ENCODE measurements at regions not wholly inside any gene's neighbourhood (a gene's known extent, or its start where the extent isn't known, plus 50 kb on each side); places are given as distances from the start of the nearest gene placed in this dataset.
A peak's percentile ranks its signal among the peaks of the same experiment; 100 is the strongest.

DNA sequence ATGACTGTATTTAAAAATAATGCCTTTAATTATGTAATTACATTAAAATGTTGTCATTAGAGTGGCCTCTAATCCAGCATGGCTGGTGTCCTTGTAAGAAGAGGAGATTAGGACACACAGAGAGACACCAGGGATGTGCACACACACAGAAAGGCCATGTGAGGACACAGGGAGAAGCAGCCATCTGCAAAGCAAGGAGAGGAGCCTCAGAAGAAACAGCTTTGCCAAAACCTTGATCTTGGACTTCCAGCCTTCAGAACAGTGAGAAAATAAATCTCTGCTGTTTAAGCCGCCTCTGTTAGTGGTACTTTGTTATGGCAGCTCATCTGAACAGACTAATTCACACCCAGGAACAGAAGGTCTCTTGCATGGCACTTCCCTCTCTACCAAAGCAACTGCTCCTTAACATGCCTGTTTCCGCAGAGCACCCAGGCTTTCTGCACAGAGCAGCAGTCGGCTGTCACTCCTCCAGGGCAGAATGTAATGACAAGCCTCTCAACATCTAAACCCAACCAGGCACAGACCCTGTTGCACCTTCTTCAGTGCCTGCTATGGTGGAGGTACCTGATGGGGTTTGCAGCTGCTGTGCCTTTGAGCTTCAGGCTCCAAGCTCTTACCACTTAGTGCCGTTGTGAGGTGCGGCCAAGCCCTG is 377.7 kb downstream of the TDRD15 start:
- no peaks in the 10 kb centered on the region for H3K27me3 ChIP-seq
- no peak for TF ChIP-seq Cebpa-rat (IDR thresholded peaks at IDR 0.05)
- H3K27ac ChIP-seq = peak overlapping the region; percentile 20; the same call in 1 of the 2 replicates
- H3K4me1 ChIP-seq = peaks cover 22% of the 10 kb centered on the region
- H3K36me3 ChIP-seq = no peaks in the 10 kb centered on the region
- peak overlapping the region; percentile 74 for H3K4me2 ChIP-seq
- no peaks in the 10 kb centered on the region for H4K20me1 ChIP-seq
- H3K9me3 ChIP-seq = no peaks in the 10 kb centered on the region
- H3K4me3 ChIP-seq = no peak overlapping the region; the same call in 1 of the 2 replicates
- no peak overlapping the region for H3K9ac ChIP-seq

DNA sequence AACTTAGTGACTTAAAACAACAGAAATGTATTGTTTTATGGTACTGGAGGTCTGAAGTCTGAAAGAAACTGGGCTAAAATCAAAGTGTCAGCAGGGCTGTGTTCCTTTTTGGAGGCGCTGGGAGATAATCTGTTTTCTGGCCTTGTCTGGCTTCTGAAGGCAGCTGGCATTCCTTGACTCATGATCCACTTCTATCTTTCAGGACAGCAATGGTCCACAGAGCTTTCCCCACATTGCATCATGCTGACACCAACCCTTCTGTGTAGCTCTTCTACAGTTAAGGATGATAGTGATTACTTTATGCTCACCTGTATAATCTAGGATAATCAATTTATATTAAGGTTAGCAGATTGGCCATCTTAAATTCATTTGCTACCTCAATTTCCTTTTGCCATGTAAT is 392.1 kb downstream of the TDRD15 start:
- Histone ChIP-seq H3K27ac (no peak overlapping the region), H3K4me2 (no peak overlapping the region), H3K36me3 (no peaks in the 10 kb centered on the region), H3K4me3 (no peak overlapping the region), H4K20me1 (no peaks in the 10 kb centered on the region), H3K9me3 (no peaks in the 10 kb centered on the region), H3K9ac (no peak overlapping the region), H3K4me1 (no peaks in the 10 kb centered on the region), H3K27me3 (no peaks in the 10 kb centered on the region)
- no peak for TF ChIP-seq Cebpa-rat (IDR thresholded peaks at IDR 0.05)

- Histone ChIP-seq H3K4me3 (no peak overlapping the region), H3K4me2 (no peak overlapping the region), H3K27me3 (no peaks in the 10 kb centered on the region), H3K9me3 (no peaks in the 10 kb centered on the region), H3K4me1 (no peaks in the 10 kb centered on the region), H3K27ac (no peak overlapping the region), H3K36me3 (no peaks in the 10 kb centered on the region), H3K9ac (no peak overlapping the region), H4K20me1 (no peaks in the 10 kb centered on the region)
- no peak for TF ChIP-seq Cebpa-rat (IDR thresholded peaks at IDR 0.05)
Observed at GRCh38 chr2:21519412-21519811, 395.6 kb downstream of the TDRD15 start.

- Histone ChIP-seq H3K4me2 (no peak overlapping the region), H3K27ac (no peak overlapping the region), H3K4me1 (no peaks in the 10 kb centered on the region), H3K9me3 (no peaks in the 10 kb centered on the region), H3K36me3 (no peaks in the 10 kb centered on the region), H4K20me1 (no peaks in the 10 kb centered on the region), H3K4me3 (no peak overlapping the region), H3K27me3 (no peaks in the 10 kb centered on the region), H3K9ac (no peak overlapping the region)
- no peak for TF ChIP-seq Cebpa-rat (IDR thresholded peaks at IDR 0.05)
Observed at GRCh38 chr2:21519821-21520220, 396.1 kb downstream of the TDRD15 start.

GRCh38 chr2:21535826-21536225 is 412.1 kb downstream of the TDRD15 start:
- H3K9me3 ChIP-seq = peaks cover 43% of the 10 kb centered on the region
- H3K4me1 ChIP-seq = no peaks in the 10 kb centered on the region
- H3K4me2 ChIP-seq = no peak overlapping the region
- no peak overlapping the region for H3K27ac ChIP-seq
- no peak for TF ChIP-seq Cebpa-rat (IDR thresholded peaks at IDR 0.05)
- no peaks in the 10 kb centered on the region for H3K27me3 ChIP-seq
- H4K20me1 ChIP-seq = no peaks in the 10 kb centered on the region
- H3K9ac ChIP-seq = no peak overlapping the region
- 0 out of 2 replicates have a peak overlapping the region, but pooled peaks have one; percentile 27 for H3K4me3 ChIP-seq
- no peaks in the 10 kb centered on the region for H3K36me3 ChIP-seq

DNA sequence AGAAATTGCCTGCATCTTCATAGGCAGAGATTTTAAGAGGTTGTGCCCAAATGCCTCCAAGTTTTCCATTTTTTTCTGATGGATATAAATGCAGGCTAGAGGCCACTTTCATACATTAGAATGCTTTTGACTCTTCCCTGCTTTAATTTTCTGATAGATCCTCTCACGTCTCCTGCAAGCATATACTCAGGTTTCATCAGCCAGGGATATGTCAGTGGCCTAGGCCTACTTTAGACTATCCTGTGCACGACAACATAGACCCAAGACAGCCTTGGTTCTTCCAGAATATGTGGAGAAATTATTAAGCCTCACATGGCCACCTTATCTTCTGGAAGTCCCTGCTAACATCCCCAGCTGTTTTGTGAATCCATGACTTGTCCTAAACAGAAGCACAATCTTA is 415.9 kb downstream of the TDRD15 start:
- Histone ChIP-seq H3K27me3 (no peaks in the 10 kb centered on the region), H4K20me1 (no peaks in the 10 kb centered on the region), H3K9ac (no peak overlapping the region), H3K9me3 (peaks cover 29% of the 10 kb centered on the region), H3K27ac (no peak overlapping the region), H3K4me2 (no peak overlapping the region), H3K36me3 (no peaks in the 10 kb centered on the region), H3K4me1 (no peaks in the 10 kb centered on the region), H3K4me3 (no peak overlapping the region)
- no peak for TF ChIP-seq Cebpa-rat (IDR thresholded peaks at IDR 0.05)

- H3K4me1 ChIP-seq = no peaks in the 10 kb centered on the region
- no peak overlapping the region for H3K4me3 ChIP-seq
- TF ChIP-seq Cebpa-rat (IDR thresholded peaks at IDR 0.05) = no peak
- H3K4me2 ChIP-seq = no peak overlapping the region
- H4K20me1 ChIP-seq = no peaks in the 10 kb centered on the region
- H3K27ac ChIP-seq = no peak overlapping the region
- H3K9me3 ChIP-seq = no peaks in the 10 kb centered on the region
- H3K9ac ChIP-seq = no peak overlapping the region
- H3K27me3 ChIP-seq = no peaks in the 10 kb centered on the region
- no peaks in the 10 kb centered on the region for H3K36me3 ChIP-seq
Observed at GRCh38 chr2:21543630-21544029, 419.9 kb downstream of the TDRD15 start.

DNA sequence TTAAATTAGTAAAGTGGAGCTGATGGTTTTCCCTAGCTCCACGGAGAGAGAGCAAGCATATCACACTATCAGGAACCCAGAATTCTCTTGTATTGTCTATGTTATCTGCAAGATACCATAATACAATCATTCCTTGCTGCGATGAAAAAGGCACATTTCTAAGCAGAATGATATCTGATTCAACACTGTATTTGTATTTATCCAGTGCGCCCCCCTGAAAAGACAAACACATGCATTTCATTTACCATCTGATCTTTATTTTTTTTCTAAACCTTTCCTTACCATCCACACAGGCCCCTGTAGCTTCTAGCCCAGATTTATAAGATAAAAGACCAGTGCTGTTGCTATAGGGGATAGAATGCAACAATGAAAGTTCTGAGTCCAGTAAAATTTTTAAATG is 420.6 kb downstream of the TDRD15 start:
- H3K4me3 ChIP-seq = no peak overlapping the region

DNA sequence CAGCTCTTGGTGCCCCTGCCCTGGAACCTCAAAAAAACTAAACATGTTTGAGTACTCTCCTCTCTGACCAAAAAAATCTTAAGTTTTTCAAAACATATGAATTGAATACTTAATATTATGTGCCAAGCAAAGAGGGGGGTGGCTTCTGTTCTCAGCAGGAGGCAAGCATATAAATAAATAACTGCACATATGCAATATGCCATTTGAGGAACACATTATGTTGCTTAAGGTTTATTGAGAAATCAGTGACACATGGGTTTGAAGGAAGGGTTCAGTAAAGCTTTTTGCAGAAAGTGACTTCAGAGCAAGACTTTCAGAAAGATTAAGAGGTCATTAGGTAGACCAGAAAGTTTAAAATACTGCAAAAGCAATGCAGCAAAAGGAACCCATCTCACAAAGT is 429.2 kb downstream of the TDRD15 start:
- Histone ChIP-seq H3K36me3 (no peaks in the 10 kb centered on the region), H3K4me3 (no peak overlapping the region), H3K4me1 (peaks cover 44% of the 10 kb centered on the region), H3K9me3 (peaks cover 27% of the 10 kb centered on the region), H3K27me3 (no peaks in the 10 kb centered on the region), H3K4me2 (no peak overlapping the region), H3K27ac (no peak overlapping the region), H3K9ac (no peak overlapping the region), H4K20me1 (no peaks in the 10 kb centered on the region)
- no peak for TF ChIP-seq Cebpa-rat (IDR thresholded peaks at IDR 0.05)

More for the DNA sequence above, 420.6 kb downstream of the TDRD15 start:
- Histone ChIP-seq H3K27me3 (no peaks in the 10 kb centered on the region), H3K9me3 (no peaks in the 10 kb centered on the region), H4K20me1 (no peaks in the 10 kb centered on the region), H3K36me3 (no peaks in the 10 kb centered on the region), H3K4me1 (no peaks in the 10 kb centered on the region), H3K9ac (no peak overlapping the region), H3K4me2 (no peak overlapping the region), H3K27ac (no peak overlapping the region)
- TF ChIP-seq Cebpa-rat (IDR thresholded peaks at IDR 0.05) = no peak

DNA sequence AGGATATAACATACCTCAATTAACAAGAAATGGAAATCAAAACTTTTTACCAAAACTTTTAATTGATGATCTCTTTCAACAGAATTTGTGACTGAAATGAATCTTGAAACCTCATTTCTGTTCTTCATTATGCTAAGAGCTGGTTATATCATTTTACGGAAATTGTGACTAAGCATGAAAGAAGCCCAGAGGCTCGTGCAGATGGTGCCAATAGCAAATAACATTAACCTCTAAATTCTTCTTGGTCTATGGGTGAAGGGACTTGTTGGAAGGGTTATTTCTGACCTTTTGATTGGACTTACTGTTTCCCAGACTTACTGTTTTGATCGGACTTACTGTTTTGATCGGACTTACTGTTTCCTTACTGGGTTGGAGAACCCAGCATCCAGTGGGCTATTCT is 435.6 kb downstream of the TDRD15 start:
- Histone ChIP-seq H4K20me1 (no peaks in the 10 kb centered on the region), H3K4me1 (peaks cover 62% of the 10 kb centered on the region), H3K9me3 (peaks cover 20% of the 10 kb centered on the region), H3K4me3 (no peak overlapping the region), H3K27ac (no peak overlapping the region), H3K9ac (no peak overlapping the region), H3K4me2 (no peak overlapping the region), H3K27me3 (no peaks in the 10 kb centered on the region), H3K36me3 (no peaks in the 10 kb centered on the region)
- no peak for TF ChIP-seq Cebpa-rat (IDR thresholded peaks at IDR 0.05)

DNA sequence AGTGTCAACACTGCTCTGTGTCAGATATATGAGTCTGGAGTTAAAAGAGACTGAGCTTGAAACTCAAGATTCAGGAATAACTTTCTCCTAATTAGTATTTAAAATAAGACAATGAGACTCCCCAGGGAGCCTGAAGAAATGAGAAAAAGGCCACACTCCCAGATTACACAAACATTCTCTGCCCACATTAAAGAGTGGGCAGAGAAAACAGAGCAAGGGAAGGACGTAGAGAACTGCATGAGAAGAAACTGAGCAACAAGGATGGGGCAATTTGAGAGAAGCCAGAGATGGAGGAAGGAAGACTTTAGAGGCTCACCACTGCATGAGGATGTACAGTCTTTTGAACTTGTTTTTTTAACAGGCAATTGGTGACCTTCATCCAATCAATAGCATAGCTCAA is 438.2 kb downstream of the TDRD15 start:
- no peak overlapping the region for H3K9ac ChIP-seq
- peak overlapping the region; percentile 62 for H3K4me2 ChIP-seq
- H3K27me3 ChIP-seq = no peaks in the 10 kb centered on the region
- no peak for TF ChIP-seq Cebpa-rat (IDR thresholded peaks at IDR 0.05)
- H4K20me1 ChIP-seq = no peaks in the 10 kb centered on the region
- H3K4me1 ChIP-seq = peaks cover 43% of the 10 kb centered on the region
- H3K4me3 ChIP-seq = no peak overlapping the region
- no peaks in the 10 kb centered on the region for H3K36me3 ChIP-seq
- H3K27ac ChIP-seq = no peak overlapping the region
- H3K9me3 ChIP-seq = peaks cover 9% of the 10 kb centered on the region

Data from BLaER1 (cell line).